Fibroblast of pulmonary artery (primary cell): ENCODE measurements at regions not wholly inside any gene's neighbourhood (a gene's known extent, or its start where the extent isn't known, plus 50 kb on each side); places are given as distances from the start of the nearest gene placed in this dataset.

Experiments used
- DNase-seq: peaks from one replicate; pipeline ENCODE4 v3.0.0-alpha.2; 2010; ENCODE audit warnings: low read depth
- H3K4me3 ChIP-seq: replicated peaks from 2 replicates; pipeline ENCODE4 v1.5.1; 2011; ENCODE audit warnings: low read depth, mild to moderate bottlenecking, control low read depth, low read length, moderate library complexity
- TF ChIP-seq, protein P1 (sequence below): IDR thresholded peaks from 2 replicates; pipeline ENCODE4 v1.5.1; 2011; ENCODE audit warnings: mild to moderate bottlenecking, control low read depth, low read length, inconsistent platforms; ENCODE audit errors: missing control alignments

DNA sequence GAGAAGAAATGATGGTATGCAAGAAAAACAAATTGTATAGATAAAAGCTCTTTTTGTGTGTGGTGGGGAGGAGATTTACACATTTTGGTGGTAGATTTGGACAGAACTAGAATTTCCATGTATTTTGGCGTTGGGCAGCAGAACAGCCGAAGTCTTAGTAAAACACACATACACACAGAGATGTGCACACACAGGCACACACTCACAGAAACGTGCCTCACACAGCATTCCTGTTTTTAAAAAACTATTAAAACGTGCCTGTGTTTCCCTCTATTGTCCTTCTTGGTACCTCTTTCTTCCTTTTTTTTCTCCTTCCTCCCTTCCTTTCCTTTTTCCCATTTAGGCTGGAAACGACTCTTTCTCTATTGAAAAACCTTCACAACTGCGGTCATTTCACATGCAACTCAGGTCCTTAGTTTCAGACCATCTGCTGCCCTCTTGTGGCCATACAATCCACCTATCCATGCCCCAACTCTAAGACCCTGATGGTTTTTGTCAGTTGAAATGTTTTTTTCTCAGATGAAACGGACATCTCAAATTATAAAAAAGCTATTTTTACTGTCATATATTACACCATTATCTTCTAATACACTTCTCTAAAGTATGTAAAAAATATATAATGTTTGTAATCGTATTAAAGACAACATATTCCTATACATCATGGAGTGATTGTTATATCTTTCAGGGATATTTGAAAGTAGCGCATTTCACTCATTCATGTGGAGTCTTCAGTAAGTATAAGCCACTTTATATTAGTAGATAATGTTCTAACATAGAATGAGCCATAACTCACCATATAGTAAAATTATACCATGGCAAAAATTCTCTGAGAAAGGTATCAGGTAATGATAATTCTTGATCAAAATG, 386.7 kb upstream of the NOVA1 start:
- peak; percentile 91 for DNase-seq
- H3K4me3 ChIP-seq, result no peak overlapping the region
- TF ChIP-seq, protein P1, sequence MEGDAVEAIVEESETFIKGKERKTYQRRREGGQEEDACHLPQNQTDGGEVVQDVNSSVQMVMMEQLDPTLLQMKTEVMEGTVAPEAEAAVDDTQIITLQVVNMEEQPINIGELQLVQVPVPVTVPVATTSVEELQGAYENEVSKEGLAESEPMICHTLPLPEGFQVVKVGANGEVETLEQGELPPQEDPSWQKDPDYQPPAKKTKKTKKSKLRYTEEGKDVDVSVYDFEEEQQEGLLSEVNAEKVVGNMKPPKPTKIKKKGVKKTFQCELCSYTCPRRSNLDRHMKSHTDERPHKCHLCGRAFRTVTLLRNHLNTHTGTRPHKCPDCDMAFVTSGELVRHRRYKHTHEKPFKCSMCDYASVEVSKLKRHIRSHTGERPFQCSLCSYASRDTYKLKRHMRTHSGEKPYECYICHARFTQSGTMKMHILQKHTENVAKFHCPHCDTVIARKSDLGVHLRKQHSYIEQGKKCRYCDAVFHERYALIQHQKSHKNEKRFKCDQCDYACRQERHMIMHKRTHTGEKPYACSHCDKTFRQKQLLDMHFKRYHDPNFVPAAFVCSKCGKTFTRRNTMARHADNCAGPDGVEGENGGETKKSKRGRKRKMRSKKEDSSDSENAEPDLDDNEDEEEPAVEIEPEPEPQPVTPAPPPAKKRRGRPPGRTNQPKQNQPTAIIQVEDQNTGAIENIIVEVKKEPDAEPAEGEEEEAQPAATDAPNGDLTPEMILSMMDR, result peak; percentile 89

DNA sequence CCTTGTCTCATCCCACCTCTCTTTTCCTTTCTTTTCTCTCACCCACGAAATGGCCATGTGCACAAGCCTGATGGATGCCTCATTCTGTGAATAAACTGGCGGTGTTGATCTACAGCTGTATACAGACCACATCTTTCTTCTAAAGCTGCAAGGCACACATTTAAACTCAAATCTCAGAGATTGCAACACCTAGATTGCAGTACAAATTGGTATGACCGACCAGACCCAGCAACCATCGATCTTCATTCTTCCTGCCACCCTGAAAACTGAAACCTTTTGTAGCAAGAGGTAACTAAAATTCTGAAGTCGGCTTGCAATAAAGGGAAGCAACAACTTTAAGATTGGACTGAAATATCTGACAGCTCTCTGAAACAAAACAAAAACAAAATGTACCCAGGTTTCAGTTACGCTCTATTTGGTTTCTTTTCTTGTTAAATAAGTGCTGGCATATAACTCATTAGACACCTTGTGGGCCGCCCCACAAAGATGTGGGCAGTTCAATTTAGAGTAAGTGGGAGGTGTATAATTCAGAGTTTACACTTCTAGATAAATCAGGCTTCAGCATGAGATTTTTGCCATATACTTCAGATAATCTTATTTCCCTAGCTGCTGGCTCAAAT, 390.0 kb upstream of the NOVA1 start:
- H3K4me3 ChIP-seq, result no peak overlapping the region
- TF ChIP-seq, protein P1, result no peak
- no peak for DNase-seq

DNA sequence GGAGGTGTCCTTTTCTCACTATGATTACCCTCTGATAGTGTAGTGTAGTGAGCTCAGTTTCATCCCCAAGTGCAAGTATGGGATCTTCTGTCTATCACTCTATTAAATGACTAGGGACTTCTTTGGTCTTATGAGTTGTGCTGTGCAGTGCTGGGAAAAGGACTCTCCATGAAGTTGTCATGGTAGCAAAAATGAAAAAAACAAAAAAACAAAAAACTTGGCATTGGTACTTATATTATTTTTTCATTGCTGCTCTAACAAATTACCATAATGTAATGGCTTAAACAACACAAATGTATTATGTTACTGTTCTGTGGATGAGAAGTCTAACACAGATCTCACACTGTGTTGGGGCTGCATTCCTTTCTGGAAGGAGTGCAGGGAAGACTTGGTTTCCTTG, 393.1 kb upstream of the NOVA1 start:
- no peak overlapping the region for H3K4me3 ChIP-seq
- TF ChIP-seq, protein P1, result no peak
- DNase-seq, result no peak

DNA sequence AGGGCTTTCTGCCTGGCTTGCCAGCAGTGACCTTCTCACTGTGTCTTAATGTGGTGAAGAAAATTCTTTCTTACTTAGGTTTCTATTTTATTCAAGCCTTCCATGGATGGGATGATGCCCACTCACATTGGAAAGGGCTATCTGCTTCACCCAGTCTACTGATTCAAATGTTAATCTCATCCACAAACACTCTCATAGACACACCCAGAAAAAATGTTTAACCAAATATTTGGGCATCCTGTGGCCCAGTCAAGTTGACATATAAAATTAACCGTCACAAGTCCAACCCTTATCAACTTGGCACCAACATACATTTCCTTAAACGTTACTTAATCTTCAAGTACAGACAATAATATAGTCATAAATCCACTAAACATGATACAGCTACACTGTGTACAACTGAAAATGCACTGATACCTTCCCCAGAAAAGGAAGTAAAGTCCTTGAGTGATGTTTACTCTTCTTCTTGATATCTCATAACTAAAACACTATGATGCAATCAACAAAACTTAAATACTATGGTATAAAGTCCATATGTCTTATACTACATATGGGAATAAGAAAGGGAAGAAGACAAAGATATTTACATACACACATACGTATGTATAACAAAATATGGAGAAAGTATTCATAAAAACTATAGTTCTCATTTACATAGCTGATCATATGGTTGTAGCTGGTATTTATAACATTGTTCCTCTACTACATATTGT, 394.7 kb upstream of the NOVA1 start:
- no peak overlapping the region for H3K4me3 ChIP-seq
- TF ChIP-seq, protein P1, result no peak
- peak; percentile 6 for DNase-seq

DNA sequence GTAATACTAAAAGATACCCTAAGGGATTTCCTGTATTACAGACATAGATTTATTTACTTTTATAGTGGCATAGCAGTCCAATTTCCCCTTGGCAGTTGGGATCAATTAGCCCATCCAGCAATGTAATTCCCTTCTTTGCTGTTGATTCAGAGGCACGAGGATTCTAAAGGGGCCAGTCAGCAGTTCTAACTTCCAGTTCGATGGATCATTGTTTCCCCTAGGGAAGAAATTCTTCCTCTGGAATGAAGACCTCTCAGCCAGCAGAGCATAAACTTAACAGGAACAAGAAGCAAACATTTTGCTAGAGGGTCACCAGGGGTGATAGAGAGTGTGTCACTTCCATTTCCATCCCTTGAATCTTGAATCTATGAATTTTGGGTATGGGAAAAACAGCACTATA, 395.7 kb upstream of the NOVA1 start:
- TF ChIP-seq, protein P1, result no peak
- no peak overlapping the region for H3K4me3 ChIP-seq
- no peak for DNase-seq

DNA sequence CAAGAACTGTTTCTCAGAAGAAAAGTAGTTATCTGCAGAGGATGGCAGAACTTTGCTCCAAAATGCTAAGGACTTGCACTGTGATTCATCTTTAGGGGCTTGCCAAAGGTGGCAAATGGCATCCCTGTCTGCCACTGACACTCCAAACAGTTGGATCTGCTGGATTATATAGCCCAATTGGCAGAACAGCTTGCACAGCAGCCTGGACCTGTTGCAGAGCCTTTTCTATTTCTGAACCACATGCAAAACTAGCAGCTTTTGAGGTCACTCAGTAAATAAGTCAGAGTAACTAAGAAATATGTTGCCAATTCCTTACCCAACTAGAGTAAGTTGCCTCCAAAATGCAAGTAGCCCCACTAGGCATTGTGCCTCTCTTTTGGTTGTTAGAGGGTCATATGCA, 397.5 kb upstream of the NOVA1 start:
- H3K4me3 ChIP-seq, result no peak overlapping the region
- no peak for DNase-seq
- TF ChIP-seq, protein P1, result no peak
